Activated CD4-positive, alpha-beta memory T cell treated with anti-CD3 and anti-CD28 coated beads for 36 hours (primary cell): ENCODE measurements at regions not wholly inside any gene's neighbourhood (a gene's known extent, or its start where the extent isn't known, plus 50 kb on each side); places are given as distances from the start of the nearest gene placed in this dataset.

Experiments
- CTCF ChIA-PET: fragments of 350-600 bp; sonication (Branson Sonifier 250); formaldehyde crosslinking; loops from one replicate; lab custom pipeline; 2021; ENCODE audit warnings: antibody characterized with exemption, inconsistent platforms; lab: Charles Lee
- POLR2A ChIA-PET: fragments of 350-600 bp; sonication (Branson Sonifier 250); formaldehyde crosslinking; loops from one replicate; lab custom pipeline; 2021; ENCODE audit warnings: antibody characterized with exemption; lab: Charles Lee
- DNase-seq: peaks from one replicate; pipeline ENCODE4 v3.0.0-alpha.2; 2020
- H3K27ac Mint-ChIP-seq: one replicate; pipeline ENCODE4 v1.8.0; 2021; ENCODE audit warnings: mixed read lengths
- H3K27me3 Mint-ChIP-seq: one replicate; pipeline ENCODE4 v1.8.0; 2021; ENCODE audit warnings: mixed read lengths
- H3K36me3 Mint-ChIP-seq: one replicate; pipeline ENCODE4 v1.8.0; 2021; ENCODE audit warnings: mixed read lengths
- H3K4me1 Mint-ChIP-seq: one replicate; pipeline ENCODE4 v1.8.0; 2021; ENCODE audit warnings: low read depth, mixed read lengths
- H3K4me3 Mint-ChIP-seq: one replicate; pipeline ENCODE4 v1.8.0; 2021; ENCODE audit warnings: mild to moderate bottlenecking, mixed read lengths
- H3K9me3 Mint-ChIP-seq: one replicate; pipeline ENCODE4 v1.8.0; 2021; ENCODE audit warnings: mixed read lengths
- intact Hi-C: fragments of 100-400 bp; cut with micrococcal nuclease; formaldehyde crosslinking; loops from one replicate; pipeline ENCODE4 v1.15.1; 2023

GRCh38 chr5:103474677-103475076 is 87.9 kb downstream of the NUDT12 start:
- no peak overlapping the region for H3K4me3 Mint-ChIP-seq
- CTCF ChIA-PET, result interaction anchor here (0.8 to 4.0 kb wide), 12 partner anchors 9 to 335 kb away, joined by 3 to 43 read pairs (median 4); partner anchors contain the start of gene MACIR
- no peak overlapping the region for H3K27ac Mint-ChIP-seq
- H3K4me1 Mint-ChIP-seq, result no peaks in the 10 kb centered on the region
- no peaks in the 10 kb centered on the region for H3K36me3 Mint-ChIP-seq
- intact Hi-C loops, result loop anchor here (1.0 to 2.0 kb wide), 2 partner anchors 242 to 250 kb away; no protein-coding TSS in a partner anchor
- DNase-seq, result no peak
- peaks cover 11% of the 10 kb centered on the region for H3K27me3 Mint-ChIP-seq
- POLR2A ChIA-PET, result no interaction called here
- H3K9me3 Mint-ChIP-seq, result no peaks in the 10 kb centered on the region

- ChIA-PET CTCF (interaction anchor here (2.9 kb wide), 1 partner anchor 241 kb away, joined by 10 read pairs; no protein-coding TSS in a partner anchor), POLR2A (no interaction called here)
- no peak for DNase-seq
- Mint-ChIP-seq H3K27me3 (peaks cover 12% of the 10 kb centered on the region), H3K4me1 (no peaks in the 10 kb centered on the region), H3K27ac (no peak overlapping the region), H3K36me3 (no peaks in the 10 kb centered on the region), H3K4me3 (no peak overlapping the region), H3K9me3 (no peaks in the 10 kb centered on the region)
- intact Hi-C loops, result loop anchor here (2.0 kb wide), 1 partner anchor 249 kb away; no protein-coding TSS in a partner anchor
Observed at GRCh38 chr5:103473725-103474124, 88.9 kb downstream of the NUDT12 start.

GRCh38 chr5:103472830-103473229 is 89.8 kb downstream of the NUDT12 start:
- Mint-ChIP-seq H3K4me3 (no peak overlapping the region), H3K9me3 (no peaks in the 10 kb centered on the region), H3K27ac (no peak overlapping the region), H3K27me3 (peaks cover 14% of the 10 kb centered on the region), H3K36me3 (no peaks in the 10 kb centered on the region), H3K4me1 (no peaks in the 10 kb centered on the region)
- intact Hi-C loops, result no loop called here
- no peak for DNase-seq
- CTCF ChIA-PET, result interaction anchor here (0.8 to 2.9 kb wide), 3 partner anchors 133 to 248 kb away, joined by 3 to 10 read pairs (median 3); no protein-coding TSS in a partner anchor
- POLR2A ChIA-PET, result no interaction called here

- Mint-ChIP-seq H3K4me3 (no peak overlapping the region), H3K9me3 (no peaks in the 10 kb centered on the region), H3K27me3 (peaks cover 14% of the 10 kb centered on the region), H3K4me1 (no peaks in the 10 kb centered on the region), H3K36me3 (no peaks in the 10 kb centered on the region), H3K27ac (no peak overlapping the region)
- DNase-seq, result no peak
- intact Hi-C loops, result no loop called here
- CTCF ChIA-PET, result interaction anchor here (0.8 to 2.9 kb wide), 3 partner anchors 133 to 247 kb away, joined by 3 to 10 read pairs (median 3); no protein-coding TSS in a partner anchor
- POLR2A ChIA-PET, result no interaction called here
Observed at GRCh38 chr5:103472265-103472664, 90.3 kb downstream of the NUDT12 start.

GRCh38 chr5:103469288-103470040 is 93.1 kb downstream of the NUDT12 start:
- POLR2A ChIA-PET, result no interaction called here
- Mint-ChIP-seq H3K27me3 (peaks cover 9% of the 10 kb centered on the region), H3K27ac (no peak overlapping the region), H3K36me3 (no peaks in the 10 kb centered on the region), H3K4me1 (no peaks in the 10 kb centered on the region), H3K9me3 (no peaks in the 10 kb centered on the region), H3K4me3 (no peak overlapping the region)
- DNase-seq, result no peak
- CTCF ChIA-PET, result interaction anchor here (0.6 kb wide), 1 partner anchor 16 kb away, joined by 3 read pairs; no protein-coding TSS in a partner anchor
- intact Hi-C loops, result no loop called here

GRCh38 chr5:103467831-103468230 is 94.8 kb downstream of the NUDT12 start:
- H3K4me1 Mint-ChIP-seq, result no peaks in the 10 kb centered on the region
- intact Hi-C loops, result no loop called here
- H3K27ac Mint-ChIP-seq, result no peak overlapping the region
- no peaks in the 10 kb centered on the region for H3K36me3 Mint-ChIP-seq
- H3K27me3 Mint-ChIP-seq, result peaks cover 11% of the 10 kb centered on the region
- ChIA-PET CTCF (no interaction called here), POLR2A (no interaction called here)
- DNase-seq, result no peak
- no peaks in the 10 kb centered on the region for H3K9me3 Mint-ChIP-seq
- no peak overlapping the region for H3K4me3 Mint-ChIP-seq

GRCh38 chr5:103466495-103466894 is 96.1 kb downstream of the NUDT12 start:
- no peaks in the 10 kb centered on the region for H3K4me1 Mint-ChIP-seq
- no peak for DNase-seq
- ChIA-PET POLR2A (no interaction called here), CTCF (interaction anchor here (2.3 kb wide), 1 partner anchor 9 kb away, joined by 9 read pairs; no protein-coding TSS in a partner anchor)
- no peak overlapping the region for H3K4me3 Mint-ChIP-seq
- no peaks in the 10 kb centered on the region for H3K9me3 Mint-ChIP-seq
- intact Hi-C loops, result no loop called here
- no peak overlapping the region for H3K27ac Mint-ChIP-seq
- H3K27me3 Mint-ChIP-seq, result peaks cover 11% of the 10 kb centered on the region
- H3K36me3 Mint-ChIP-seq, result no peaks in the 10 kb centered on the region

- no peak for DNase-seq
- Mint-ChIP-seq H3K4me3 (no peak overlapping the region), H3K27ac (no peak overlapping the region), H3K4me1 (no peaks in the 10 kb centered on the region), H3K9me3 (no peaks in the 10 kb centered on the region), H3K27me3 (peaks cover 5% of the 10 kb centered on the region), H3K36me3 (no peaks in the 10 kb centered on the region)
- ChIA-PET CTCF (interaction anchor here (2.3 kb wide), 1 partner anchor 9 kb away, joined by 9 read pairs; no protein-coding TSS in a partner anchor), POLR2A (no interaction called here)
- intact Hi-C loops, result no loop called here
Observed at GRCh38 chr5:103465891-103466290, 96.7 kb downstream of the NUDT12 start.

- CTCF ChIA-PET, result interaction anchor here (1.5 to 2.3 kb wide), 2 partner anchors 10 to 232 kb away, joined by 3 to 9 read pairs; no protein-coding TSS in a partner anchor
- H3K27me3 Mint-ChIP-seq, result peaks cover 4% of the 10 kb centered on the region
- no peaks in the 10 kb centered on the region for H3K4me1 Mint-ChIP-seq
- H3K27ac Mint-ChIP-seq, result no peak overlapping the region
- no peak overlapping the region for H3K4me3 Mint-ChIP-seq
- H3K9me3 Mint-ChIP-seq, result no peaks in the 10 kb centered on the region
- intact Hi-C loops, result no loop called here
- H3K36me3 Mint-ChIP-seq, result no peaks in the 10 kb centered on the region
- POLR2A ChIA-PET, result interaction anchor here (0.6 kb wide), 1 partner anchor 312 kb away, joined by 3 read pairs; no protein-coding TSS in a partner anchor
- no peak for DNase-seq
Observed at GRCh38 chr5:103464835-103465484, 97.6 kb downstream of the NUDT12 start.

- DNase-seq, result no peak
- CTCF ChIA-PET, result no interaction called here
- POLR2A ChIA-PET, result no interaction called here
Observed at GRCh38 chr5:103463261-103463660, 99.3 kb downstream of the NUDT12 start.

GRCh38 chr5:103461243-103461642 is 101.3 kb downstream of the NUDT12 start:
- Mint-ChIP-seq H3K27me3 (peaks cover 4% of the 10 kb centered on the region), H3K4me3 (no peak overlapping the region), H3K9me3 (no peaks in the 10 kb centered on the region), H3K4me1 (no peaks in the 10 kb centered on the region), H3K27ac (no peak overlapping the region), H3K36me3 (no peaks in the 10 kb centered on the region)
- ChIA-PET CTCF (no interaction called here), POLR2A (no interaction called here)
- intact Hi-C loops, result no loop called here
- no peak for DNase-seq

More at GRCh38 chr5:103463261-103463660, 99.3 kb downstream of the NUDT12 start:
- Mint-ChIP-seq H3K27me3 (peaks cover 2% of the 10 kb centered on the region), H3K27ac (no peak overlapping the region), H3K9me3 (no peaks in the 10 kb centered on the region), H3K4me1 (no peaks in the 10 kb centered on the region), H3K4me3 (no peak overlapping the region), H3K36me3 (no peaks in the 10 kb centered on the region)
- intact Hi-C loops, result no loop called here

- no peak overlapping the region for H3K27ac Mint-ChIP-seq
- no peak overlapping the region for H3K4me3 Mint-ChIP-seq
- ChIA-PET CTCF (no interaction called here), POLR2A (no interaction called here)
- intact Hi-C loops, result no loop called here
- no peaks in the 10 kb centered on the region for H3K9me3 Mint-ChIP-seq
- H3K36me3 Mint-ChIP-seq, result no peaks in the 10 kb centered on the region
- peaks cover 2% of the 10 kb centered on the region for H3K27me3 Mint-ChIP-seq
- H3K4me1 Mint-ChIP-seq, result no peaks in the 10 kb centered on the region
- DNase-seq, result no peak
Observed at GRCh38 chr5:103458497-103459040, 104.0 kb downstream of the NUDT12 start.
